ENCODE measurements at regions not wholly inside any gene's neighbourhood (a gene's known extent, or its start where the extent isn't known, plus 50 kb on each side); places are given as distances from the start of the nearest gene placed in this dataset.

- Histone ChIP-seq H3K4me1 (no peaks in the 10 kb centered on the region), H3K36me3 (no peaks in the 10 kb centered on the region), H3K9me3 (peaks cover 0 to 20% (median 17%) of the 10 kb centered on the region in 3 donors), H3K27ac (no peak overlapping the region), H3K27me3 (no peaks in the 10 kb centered on the region), H3K4me3 (no peak overlapping the region)
- TF ChIP-seq CTCF (IDR thresholded peaks at IDR 0.05): no peak
- intact Hi-C loops (cut with DNase I; ENCODE audit: low total_unique reads): no loop called here
- DNase-seq: no peak
Measured at GRCh38 chr2:21993002-21993401, 869.2 kb downstream of the TDRD15 start.

DNA sequence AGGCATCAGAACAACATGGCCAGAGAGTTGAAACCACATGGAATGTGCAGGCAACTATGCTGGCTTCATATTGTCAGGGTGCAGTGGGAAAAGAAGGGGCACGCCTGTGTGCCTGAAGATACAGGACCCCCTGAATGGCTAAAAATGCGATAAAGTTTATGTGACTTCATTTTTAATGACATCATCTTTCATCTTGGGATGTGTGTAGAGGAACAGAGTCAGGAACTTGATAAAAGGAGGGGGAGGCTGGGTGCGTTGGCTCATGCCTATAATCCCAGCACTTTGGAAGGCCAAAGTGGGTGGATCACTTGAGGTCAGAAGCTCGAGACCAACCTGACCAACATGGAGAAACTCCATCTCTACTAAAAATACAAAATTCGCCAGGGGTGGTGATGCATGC lies 872.6 kb downstream of the TDRD15 start:
- no peak for DNase-seq
- H3K27me3 ChIP-seq: no peaks in the 10 kb centered on the region
- intact Hi-C loops (cut with DNase I; ENCODE audit: low total_unique reads): no loop called here
- no peaks in the 10 kb centered on the region for H3K36me3 ChIP-seq
- no peak overlapping the region for H3K4me3 ChIP-seq
- no peaks in the 10 kb centered on the region for H3K4me1 ChIP-seq
- TF ChIP-seq CTCF (IDR thresholded peaks at IDR 0.05): no peak
- H3K9me3 ChIP-seq: peaks cover 0 to 20% (median 17%) of the 10 kb centered on the region in 3 donors
- no peak overlapping the region for H3K27ac ChIP-seq

- no peak for TF ChIP-seq CTCF (IDR thresholded peaks at IDR 0.05)
- H3K27ac ChIP-seq: no peak overlapping the region
- H3K36me3 ChIP-seq: no peaks in the 10 kb centered on the region
- DNase-seq: no peak
- no peak overlapping the region for H3K4me3 ChIP-seq
- H3K4me1 ChIP-seq: no peaks in the 10 kb centered on the region
- intact Hi-C loops (cut with DNase I; ENCODE audit: low total_unique reads): no loop called here
- H3K27me3 ChIP-seq: no peaks in the 10 kb centered on the region
- H3K9me3 ChIP-seq: no peaks in the 10 kb centered on the region
Measured at GRCh38 chr2:21999522-21999921, 875.8 kb downstream of the TDRD15 start.

DNA sequence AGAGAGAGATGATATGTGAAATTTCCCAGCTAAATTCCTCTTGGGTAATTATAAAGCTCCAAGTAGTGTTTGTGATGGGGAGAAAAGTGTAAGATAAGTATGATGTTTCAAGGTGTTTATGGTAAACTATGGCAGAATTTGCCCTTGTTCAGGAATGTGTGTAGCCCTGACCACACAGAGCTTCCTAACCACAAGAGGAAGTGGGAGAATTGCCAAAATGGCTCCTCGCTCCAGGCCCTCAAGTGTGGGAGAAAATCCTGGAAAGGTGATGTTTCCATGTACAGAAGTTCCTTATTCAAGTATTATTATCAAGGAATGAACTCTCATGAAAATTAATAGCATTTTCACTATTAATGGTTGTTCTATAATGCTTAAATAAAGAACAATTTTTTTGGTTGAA lies 878.3 kb downstream of the TDRD15 start:
- intact Hi-C loops (cut with DNase I; ENCODE audit: low total_unique reads): no loop called here
- Histone ChIP-seq H3K4me3 (no peak overlapping the region), H3K36me3 (no peaks in the 10 kb centered on the region), H3K27ac (no peak overlapping the region), H3K27me3 (no peaks in the 10 kb centered on the region), H3K4me1 (no peaks in the 10 kb centered on the region), H3K9me3 (no peaks in the 10 kb centered on the region)
- DNase-seq: no peak
- no peak for TF ChIP-seq CTCF (IDR thresholded peaks at IDR 0.05)

DNA sequence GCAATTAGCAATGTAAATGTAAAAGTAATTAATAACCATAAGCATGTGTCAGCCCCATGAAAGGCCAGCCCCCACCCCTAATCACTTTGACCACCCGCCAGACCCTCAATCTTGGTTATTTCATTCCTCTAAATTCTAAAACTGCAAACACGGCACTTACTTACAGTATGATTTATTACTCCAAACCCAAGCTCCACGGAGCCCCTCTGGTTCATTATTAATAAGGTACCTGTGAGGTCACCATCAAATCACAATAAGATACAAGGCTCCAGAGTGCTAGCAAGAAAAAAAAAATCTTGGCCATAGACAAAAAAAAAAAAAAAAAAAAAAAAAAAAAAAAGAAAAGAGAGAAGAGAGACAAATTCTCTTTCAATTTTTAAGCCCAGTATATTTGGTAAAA lies 879.5 kb downstream of the TDRD15 start:
- no peak for TF ChIP-seq CTCF (IDR thresholded peaks at IDR 0.05)
- no peak overlapping the region for H3K4me3 ChIP-seq
- H3K27ac ChIP-seq: no peak overlapping the region
- DNase-seq: no peak
- intact Hi-C loops (cut with DNase I; ENCODE audit: low total_unique reads): no loop called here
- H3K36me3 ChIP-seq: no peaks in the 10 kb centered on the region
- no peaks in the 10 kb centered on the region for H3K9me3 ChIP-seq
- H3K27me3 ChIP-seq: no peaks in the 10 kb centered on the region
- H3K4me1 ChIP-seq: no peaks in the 10 kb centered on the region

GRCh38 chr2:22011048-22011447 lies 887.3 kb downstream of the TDRD15 start:
- no peak for TF ChIP-seq CTCF (IDR thresholded peaks at IDR 0.05)
- intact Hi-C loops (cut with DNase I; ENCODE audit: low total_unique reads): no loop called here
- DNase-seq: no peak

More at GRCh38 chr2:22011048-22011447, 887.3 kb downstream of the TDRD15 start:
- Histone ChIP-seq H3K36me3 (no peaks in the 10 kb centered on the region), H3K27ac (no peak overlapping the region), H3K9me3 (no peaks in the 10 kb centered on the region), H3K4me3 (no peak overlapping the region), H3K4me1 (no peaks in the 10 kb centered on the region), H3K27me3 (no peaks in the 10 kb centered on the region)
